Upper lobe of left lung (tissue), 6 donors: ENCODE measurements at regions not wholly inside any gene's neighbourhood (a gene's known extent, or its start where the extent isn't known, plus 50 kb on each side); places are given as distances from the start of the nearest gene placed in this dataset.

Experiments used
- ATAC-seq, 2 donors: fragments of 200-7000 bp; cut with Tn5 transposase; one replicate each; pipeline ENCODE4 v1.9.1; 2022; ENCODE audit warnings: mild to moderate bottlenecking in 2 of 2, moderate library complexity in 2 of 2; ENCODE audit not compliant: low FRiP score in 2 of 2
- DNase-seq, 2 donors: peaks; one replicate each; pipeline ENCODE4 v3.0.0-alpha.2; 2019 to 2020
- H3K27ac ChIP-seq, 4 donors: fragments of 200-600 bp; sonication (generic); one replicate each; pipeline ENCODE4 v1.5.1; 2016 to 2019
- H3K27me3 ChIP-seq, 4 donors: fragments of 200-600 bp; sonication (generic); one replicate each; pipeline ENCODE4 v1.5.1; 2017 to 2019
- H3K36me3 ChIP-seq, 4 donors: fragments of 200-600 bp; sonication (generic); one replicate each; pipeline ENCODE4 v1.5.1; 2016 to 2019
- H3K4me1 ChIP-seq, 4 donors: fragments of 200-600 bp; sonication (generic); one replicate each; pipeline ENCODE4 v1.5.1; 2018 to 2019
- H3K4me3 ChIP-seq, 4 donors: fragments of 200-600 bp; sonication (generic); one replicate each; pipeline ENCODE4 v1.5.1; 2017 to 2019; ENCODE audit warnings: mild to moderate bottlenecking in 2 of 4, moderate library complexity in 1 of 4
- H3K9me3 ChIP-seq, 4 donors: fragments of 200-600 bp; sonication (generic); one replicate each; pipeline ENCODE4 v1.5.1; 2018 to 2019
- EP300 ChIP-seq, 4 donors: sonication (generic); formaldehyde crosslinking; IDR thresholded peaks; one replicate each; pipeline ENCODE4 v1.5.1; 2017; ENCODE audit warnings: antibody characterized with exemption in 4 of 4, control low read depth in 2 of 4
- POLR2A ChIP-seq, 4 donors: fragments of 450-650 bp; IDR thresholded peaks; one replicate each; pipeline ENCODE4 v1.5.1; 2016 to 2017; ENCODE audit warnings: antibody characterized with exemption in 4 of 4, mild to moderate bottlenecking in 2 of 4
- POLR2AphosphoS5 ChIP-seq, 2 donors: sonication (generic); formaldehyde crosslinking; IDR thresholded peaks; one replicate each; pipeline ENCODE4 v1.5.1; 2017; ENCODE audit warnings: antibody characterized with exemption in 2 of 2
- WGBS, 2 donors: methylation state at CpG; one replicate each; pipeline ENCODE4 v1.1.5; 2017 to 2018; 5-methylcytosine and 5-hydroxymethylcytosine counted together
- TF ChIP-seq, protein P1 (sequence below), 6 experiments: fragments of 450-650 bp in 4 of 6; fragments of 200-600 bp in 2 of 6; sonication (generic) in 2 of 6; IDR thresholded peaks; one replicate each; pipeline ENCODE4 v1.5.1; 2016 to 2019; ENCODE audit warnings: antibody characterized with exemption in 6 of 6
- donor health status: DM: no; HTN: no; CAD: no; lungs with moderate emphysema.
- donor health status: DM: no; HTN: yes; CAD: no; lungs with severe emphysema.

DNA sequence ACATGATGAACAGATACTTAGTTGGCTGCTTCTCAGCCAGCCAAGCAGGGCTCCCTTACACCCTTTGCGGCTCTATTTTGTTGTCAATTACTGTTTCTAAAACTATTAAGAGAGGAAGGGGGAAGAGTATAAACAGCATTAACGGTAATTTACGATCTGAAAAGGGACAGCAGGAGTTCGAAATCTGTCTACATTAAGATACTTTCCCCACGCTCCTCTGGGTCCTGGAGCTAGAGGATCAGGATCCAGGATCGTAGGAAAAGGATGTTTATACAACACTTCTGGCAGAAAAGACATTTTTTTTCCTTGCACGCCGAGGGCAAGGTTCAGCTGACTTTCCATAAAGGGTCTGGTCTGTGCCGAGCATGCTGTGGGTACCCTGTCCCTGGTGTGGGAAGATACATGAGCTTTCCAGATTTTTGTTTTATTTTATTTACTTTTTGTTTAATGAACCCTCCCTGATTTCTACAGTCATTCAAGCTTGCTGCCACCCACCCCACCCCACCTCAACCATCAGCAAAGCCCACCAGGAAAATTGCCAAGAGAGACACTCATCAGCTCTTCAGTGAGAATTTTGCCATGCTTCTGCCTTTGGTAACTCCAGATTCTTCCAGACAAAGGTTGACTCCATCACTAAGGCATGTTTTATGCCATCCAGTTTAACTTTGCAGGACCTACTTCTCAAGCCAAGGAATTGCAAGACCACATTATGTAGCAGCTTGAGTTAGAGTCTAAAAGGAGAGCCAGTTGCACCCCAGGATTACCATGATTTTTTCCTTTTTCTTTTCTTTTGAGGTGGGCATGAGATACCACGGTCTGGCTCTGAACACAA is 188.1 kb downstream of the QDPR start:
- peaks cover 8 to 16% (median 12%) of the 10 kb centered on the region in 4 donors for H3K4me1 ChIP-seq
- H3K36me3 ChIP-seq, result no peaks in the 10 kb centered on the region
- TF ChIP-seq POLR2AphosphoS5 (IDR thresholded peaks at IDR 0.05) (no peak), POLR2A (IDR thresholded peaks at IDR 0.05) (no peak), EP300 (IDR thresholded peaks at IDR 0.05) (no peak)
- TF ChIP-seq, protein P1, sequence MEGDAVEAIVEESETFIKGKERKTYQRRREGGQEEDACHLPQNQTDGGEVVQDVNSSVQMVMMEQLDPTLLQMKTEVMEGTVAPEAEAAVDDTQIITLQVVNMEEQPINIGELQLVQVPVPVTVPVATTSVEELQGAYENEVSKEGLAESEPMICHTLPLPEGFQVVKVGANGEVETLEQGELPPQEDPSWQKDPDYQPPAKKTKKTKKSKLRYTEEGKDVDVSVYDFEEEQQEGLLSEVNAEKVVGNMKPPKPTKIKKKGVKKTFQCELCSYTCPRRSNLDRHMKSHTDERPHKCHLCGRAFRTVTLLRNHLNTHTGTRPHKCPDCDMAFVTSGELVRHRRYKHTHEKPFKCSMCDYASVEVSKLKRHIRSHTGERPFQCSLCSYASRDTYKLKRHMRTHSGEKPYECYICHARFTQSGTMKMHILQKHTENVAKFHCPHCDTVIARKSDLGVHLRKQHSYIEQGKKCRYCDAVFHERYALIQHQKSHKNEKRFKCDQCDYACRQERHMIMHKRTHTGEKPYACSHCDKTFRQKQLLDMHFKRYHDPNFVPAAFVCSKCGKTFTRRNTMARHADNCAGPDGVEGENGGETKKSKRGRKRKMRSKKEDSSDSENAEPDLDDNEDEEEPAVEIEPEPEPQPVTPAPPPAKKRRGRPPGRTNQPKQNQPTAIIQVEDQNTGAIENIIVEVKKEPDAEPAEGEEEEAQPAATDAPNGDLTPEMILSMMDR (IDR thresholded peaks at IDR 0.05), result no peak
- H3K9me3 ChIP-seq, result no peaks in the 10 kb centered on the region
- ATAC-seq, result no peak
- 47 to 50% methylated on average over 10 of the region's 10 CpGs for WGBS, 2 donors
- no peak for DNase-seq
- peak overlapping the region in 1 of 4 donors; percentile 23 for H3K4me3 ChIP-seq
- H3K27ac ChIP-seq, result peak overlapping the region in 3 of 4 donors; percentile 49 to 64 (median 63)
- H3K27me3 ChIP-seq, result no peaks in the 10 kb centered on the region

- DNase-seq, result no peak
- peaks cover 8 to 16% (median 12%) of the 10 kb centered on the region in 4 donors for H3K4me1 ChIP-seq
- H3K4me3 ChIP-seq, result no peak overlapping the region
These were observed 189.4 kb downstream of the QDPR start for GRCh38 chr4:17322514-17322913.

GRCh38 chr4:17320046-17320445 is 191.8 kb downstream of the QDPR start:
- no peaks in the 10 kb centered on the region for H3K9me3 ChIP-seq
- no peaks in the 10 kb centered on the region for H3K36me3 ChIP-seq
- no peaks in the 10 kb centered on the region for H3K27me3 ChIP-seq
- H3K4me1 ChIP-seq, result peaks cover 8 to 21% (median 12%) of the 10 kb centered on the region in 4 donors
- no peak for ATAC-seq
- DNase-seq, result no peak
- 78 to 84% methylated on average over 6 of the region's 6 CpGs for WGBS, 2 donors
- H3K27ac ChIP-seq, result no peak overlapping the region
- H3K4me3 ChIP-seq, result no peak overlapping the region
- TF ChIP-seq POLR2AphosphoS5 (IDR thresholded peaks at IDR 0.05) (no peak), POLR2A (IDR thresholded peaks at IDR 0.05) (no peak), EP300 (IDR thresholded peaks at IDR 0.05) (no peak)
- TF ChIP-seq, protein P1 (IDR thresholded peaks at IDR 0.05), result no peak

More at GRCh38 chr4:17322514-17322913, 189.4 kb downstream of the QDPR start:
- Histone ChIP-seq H3K27ac (no peak overlapping the region), H3K27me3 (no peaks in the 10 kb centered on the region), H3K36me3 (no peaks in the 10 kb centered on the region), H3K9me3 (no peaks in the 10 kb centered on the region)
- TF ChIP-seq EP300 (IDR thresholded peaks at IDR 0.05), result no peak
- ATAC-seq, result no peak

DNA sequence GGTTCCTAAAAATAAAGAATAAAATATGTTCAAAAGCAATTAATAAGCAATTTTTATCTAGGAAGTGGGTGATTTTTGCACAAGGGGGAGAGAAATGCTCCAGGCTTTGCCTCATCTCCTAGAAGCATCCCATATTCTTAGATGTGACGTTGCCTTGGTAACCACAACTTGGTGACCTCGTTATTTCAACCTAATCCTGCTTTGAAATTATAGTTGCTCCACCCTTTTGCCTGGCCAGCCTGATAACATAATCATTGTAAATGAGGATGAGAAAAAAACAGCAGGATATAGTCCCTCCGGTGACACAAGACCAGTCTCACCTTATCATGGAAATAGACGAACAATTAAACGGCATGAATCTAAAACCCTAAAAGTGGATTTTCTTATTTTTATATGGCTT is 194.4 kb downstream of the QDPR start:
- peaks cover 0 to 5% (median 0%) of the 10 kb centered on the region in 4 donors for H3K4me1 ChIP-seq
- 55 to 73% methylated on average over 5 of the region's 5 CpGs for WGBS, 2 donors
- no peak for DNase-seq

GRCh38 chr4:17316566-17316965 is 195.3 kb downstream of the QDPR start:
- Histone ChIP-seq H3K27ac (no peak overlapping the region), H3K4me3 (no peak overlapping the region), H3K36me3 (no peaks in the 10 kb centered on the region), H3K4me1 (peaks cover 0 to 5% (median 0%) of the 10 kb centered on the region in 4 donors), H3K9me3 (no peaks in the 10 kb centered on the region), H3K27me3 (no peaks in the 10 kb centered on the region)
- DNase-seq, result no peak
- ATAC-seq, result no peak
- TF ChIP-seq EP300 (IDR thresholded peaks at IDR 0.05) (no peak), POLR2AphosphoS5 (IDR thresholded peaks at IDR 0.05) (no peak), POLR2A (IDR thresholded peaks at IDR 0.05) (no peak)
- TF ChIP-seq, protein P1 (IDR thresholded peaks at IDR 0.05), result no peak
- 67 to 89% methylated on average over 1 of the region's 1 CpG for WGBS, 2 donors

More for the DNA sequence above, 194.4 kb downstream of the QDPR start:
- H3K27ac ChIP-seq, result no peak overlapping the region
- H3K9me3 ChIP-seq, result no peaks in the 10 kb centered on the region
- TF ChIP-seq POLR2A (IDR thresholded peaks at IDR 0.05), result no peak
- TF ChIP-seq EP300 (IDR thresholded peaks at IDR 0.05), result no peak
- TF ChIP-seq, protein P1 (IDR thresholded peaks at IDR 0.05), result no peak
- no peak for TF ChIP-seq POLR2AphosphoS5 (IDR thresholded peaks at IDR 0.05)
- no peak overlapping the region for H3K4me3 ChIP-seq
- no peaks in the 10 kb centered on the region for H3K36me3 ChIP-seq
- no peak for ATAC-seq
- no peaks in the 10 kb centered on the region for H3K27me3 ChIP-seq
